HG03159 (cell line): ENCODE measurements at regions not wholly inside any gene's neighbourhood (a gene's known extent, or its start where the extent isn't known, plus 50 kb on each side); places are given as distances from the start of the nearest gene placed in this dataset.
A peak's percentile ranks its signal among the peaks of the same experiment; 100 is the strongest.

ENCODE experiments used
- ATAC-seq: cut with Tn5 transposase; IDR thresholded peaks from one replicate; pipeline ENCODE4 v1.9.1; 2021; ENCODE audit warnings: mild to moderate bottlenecking, moderate library complexity; ENCODE audit not compliant: unreplicated experiment

GRCh38 chr13:99436686-99437416 is 64.4 kb upstream of the TM9SF2 start:
- ATAC-seq: peak; percentile 43

- ATAC-seq: no peak
Measured at GRCh38 chr13:99439048-99439447, 62.2 kb upstream of the TM9SF2 start.

- no peak for ATAC-seq
Measured at GRCh38 chr13:99439850-99440604, 61.2 kb upstream of the TM9SF2 start.

- ATAC-seq: no peak
Measured at GRCh38 chr13:99442273-99442895, 58.9 kb upstream of the TM9SF2 start.

- ATAC-seq: no peak
Measured at GRCh38 chr13:99446242-99446641, 55.0 kb upstream of the TM9SF2 start.

GRCh38 chr13:99448546-99448945 is 52.7 kb upstream of the TM9SF2 start:
- no peak for ATAC-seq

- ATAC-seq: no peak
Measured at GRCh38 chr13:99450416-99450815, 50.9 kb upstream of the TM9SF2 start.
